Activated gamma-delta T cell treated with Interleukin-2 at 50 U/mL for 16 hours (primary cell): ENCODE measurements at regions not wholly inside any gene's neighbourhood (a gene's known extent, or its start where the extent isn't known, plus 50 kb on each side); places are given as distances from the start of the nearest gene placed in this dataset.
"Not testable (repeated sequence)": the region's sequence is repeated elsewhere in the genome, so short reads cannot be mapped to it uniquely, and the experiment has no call there.

ENCODE experiments used
- DNase-seq: peaks from one replicate; pipeline ENCODE4 v3.0.0-alpha.2; 2020

GRCh38 chr6:140711019-140711613, 1336.7 kb upstream of the CITED2 start:
- no peak for DNase-seq

- no peak for DNase-seq
Observed at GRCh38 chr6:140708441-140708840, 1334.0 kb upstream of the CITED2 start.

- not testable (repeated sequence) for DNase-seq
Observed at GRCh38 chr6:140704008-140704407, 1329.6 kb upstream of the CITED2 start.

- DNase-seq, result no peak
Observed at GRCh38 chr6:140697585-140697984, 1323.1 kb upstream of the CITED2 start.

- no peak for DNase-seq
Observed at GRCh38 chr6:140684776-140685550, 1310.5 kb upstream of the CITED2 start.

- DNase-seq, result no peak
Observed at GRCh38 chr6:140677781-140678528, 1303.5 kb upstream of the CITED2 start.

GRCh38 chr6:140671926-140672325, 1297.5 kb upstream of the CITED2 start:
- no peak for DNase-seq

- DNase-seq, result no peak
Observed at GRCh38 chr6:140670021-140670420, 1295.6 kb upstream of the CITED2 start.

- DNase-seq, result no peak
Observed at GRCh38 chr6:140669321-140669720, 1294.9 kb upstream of the CITED2 start.

- no peak for DNase-seq
Observed at GRCh38 chr6:140663772-140664171, 1289.3 kb upstream of the CITED2 start.

- no peak for DNase-seq
Observed at GRCh38 chr6:140663094-140663493, 1288.6 kb upstream of the CITED2 start.

- no peak for DNase-seq
Observed at GRCh38 chr6:140661691-140662090, 1287.2 kb upstream of the CITED2 start.

GRCh38 chr6:140660295-140660694, 1285.8 kb upstream of the CITED2 start:
- DNase-seq, result no peak

GRCh38 chr6:140653972-140654371, 1279.5 kb upstream of the CITED2 start:
- no peak for DNase-seq

GRCh38 chr6:140653506-140653905, 1279.1 kb upstream of the CITED2 start:
- no peak for DNase-seq

- not testable (repeated sequence) for DNase-seq
Observed at GRCh38 chr6:140649502-140649901, 1275.1 kb upstream of the CITED2 start.

GRCh38 chr6:140647322-140647721, 1272.9 kb upstream of the CITED2 start:
- not testable (repeated sequence) for DNase-seq

GRCh38 chr6:140644017-140644416, 1269.6 kb upstream of the CITED2 start:
- DNase-seq, result no peak

- no peak for DNase-seq
Observed at GRCh38 chr6:140641412-140641811, 1267.0 kb upstream of the CITED2 start.

GRCh38 chr6:140636908-140637402, 1262.5 kb upstream of the CITED2 start:
- DNase-seq, result no peak

GRCh38 chr6:140636271-140636907, 1261.9 kb upstream of the CITED2 start:
- DNase-seq, result no peak

- no peak for DNase-seq
Observed at GRCh38 chr6:140627002-140627401, 1252.6 kb upstream of the CITED2 start.

GRCh38 chr6:140623498-140623897, 1249.0 kb upstream of the CITED2 start:
- no peak for DNase-seq
